MM.1S (cell line): ENCODE measurements at regions not wholly inside any gene's neighbourhood (a gene's known extent, or its start where the extent isn't known, plus 50 kb on each side); places are given as distances from the start of the nearest gene placed in this dataset.

ENCODE experiments used
- EZH2 ChIP-seq: fragments of 300-600 bp; sonication (generic); optimal IDR thresholded peaks from 2 replicates; pipeline ENCODE3; 2017; ENCODE audit warnings: low read depth, mild to moderate bottlenecking, antibody characterized with exemption, low read length, mixed read lengths
- EZH2phosphoT487 ChIP-seq: fragments of 300-600 bp; sonication (generic); IDR thresholded peaks from 2 replicates; pipeline ENCODE4 v1.6.1; 2018; ENCODE audit warnings: antibody characterized with exemption, low read length
- TF ChIP-seq, protein P1 (sequence below): fragments of 300-600 bp; sonication (generic); IDR thresholded peaks from 2 replicates; pipeline ENCODE4 v1.5.1; 2016; ENCODE audit warnings: antibody characterized with exemption, low read length, mixed read lengths

DNA sequence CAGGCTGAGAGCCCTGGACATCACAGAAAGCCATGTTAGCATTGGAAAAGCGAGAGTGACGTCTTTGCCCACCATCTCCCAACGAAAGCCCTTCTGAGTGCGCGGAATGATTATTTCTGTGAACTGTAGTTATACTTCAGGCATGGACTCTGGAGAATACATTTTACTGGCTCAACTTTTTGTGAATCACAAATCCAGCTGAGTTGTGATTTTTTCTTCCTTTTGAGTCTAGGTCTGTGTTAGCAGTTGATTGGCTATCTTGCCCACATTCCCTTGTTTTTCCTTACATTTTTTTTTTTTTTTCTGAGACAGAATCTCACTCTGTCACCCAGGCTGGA is 183.1 kb downstream of the INO80D start:
- TF ChIP-seq, protein P1, sequence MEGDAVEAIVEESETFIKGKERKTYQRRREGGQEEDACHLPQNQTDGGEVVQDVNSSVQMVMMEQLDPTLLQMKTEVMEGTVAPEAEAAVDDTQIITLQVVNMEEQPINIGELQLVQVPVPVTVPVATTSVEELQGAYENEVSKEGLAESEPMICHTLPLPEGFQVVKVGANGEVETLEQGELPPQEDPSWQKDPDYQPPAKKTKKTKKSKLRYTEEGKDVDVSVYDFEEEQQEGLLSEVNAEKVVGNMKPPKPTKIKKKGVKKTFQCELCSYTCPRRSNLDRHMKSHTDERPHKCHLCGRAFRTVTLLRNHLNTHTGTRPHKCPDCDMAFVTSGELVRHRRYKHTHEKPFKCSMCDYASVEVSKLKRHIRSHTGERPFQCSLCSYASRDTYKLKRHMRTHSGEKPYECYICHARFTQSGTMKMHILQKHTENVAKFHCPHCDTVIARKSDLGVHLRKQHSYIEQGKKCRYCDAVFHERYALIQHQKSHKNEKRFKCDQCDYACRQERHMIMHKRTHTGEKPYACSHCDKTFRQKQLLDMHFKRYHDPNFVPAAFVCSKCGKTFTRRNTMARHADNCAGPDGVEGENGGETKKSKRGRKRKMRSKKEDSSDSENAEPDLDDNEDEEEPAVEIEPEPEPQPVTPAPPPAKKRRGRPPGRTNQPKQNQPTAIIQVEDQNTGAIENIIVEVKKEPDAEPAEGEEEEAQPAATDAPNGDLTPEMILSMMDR, result no peak
- TF ChIP-seq EZH2 (no peak), EZH2phosphoT487 (no peak)
